ENCODE measurements at regions not wholly inside any gene's neighbourhood (a gene's known extent, or its start where the extent isn't known, plus 50 kb on each side); places are given as distances from the start of the nearest gene placed in this dataset.

DNA sequence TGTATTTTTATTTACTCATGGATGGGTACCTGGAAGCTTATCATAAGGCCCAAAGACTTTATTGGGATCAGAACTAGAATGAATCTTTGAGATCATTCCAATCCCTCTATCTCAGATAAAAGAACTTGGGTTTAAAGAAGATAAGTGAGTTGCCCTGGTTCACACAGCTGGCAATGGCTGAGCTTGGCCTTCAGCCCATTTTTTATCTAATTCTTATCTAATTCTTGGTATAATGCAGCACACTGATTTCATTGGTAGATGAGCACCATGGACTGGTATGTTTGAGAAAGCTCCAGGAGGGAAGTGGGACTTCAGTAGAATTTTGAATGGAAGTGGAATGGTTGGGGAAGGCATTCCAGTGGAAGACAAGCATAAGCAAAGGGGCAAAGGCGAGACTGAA lies 558.9 kb downstream of the REEP3 start:
- no peak overlapping the region for H3K27ac ChIP-seq
- TF ChIP-seq, protein P1, sequence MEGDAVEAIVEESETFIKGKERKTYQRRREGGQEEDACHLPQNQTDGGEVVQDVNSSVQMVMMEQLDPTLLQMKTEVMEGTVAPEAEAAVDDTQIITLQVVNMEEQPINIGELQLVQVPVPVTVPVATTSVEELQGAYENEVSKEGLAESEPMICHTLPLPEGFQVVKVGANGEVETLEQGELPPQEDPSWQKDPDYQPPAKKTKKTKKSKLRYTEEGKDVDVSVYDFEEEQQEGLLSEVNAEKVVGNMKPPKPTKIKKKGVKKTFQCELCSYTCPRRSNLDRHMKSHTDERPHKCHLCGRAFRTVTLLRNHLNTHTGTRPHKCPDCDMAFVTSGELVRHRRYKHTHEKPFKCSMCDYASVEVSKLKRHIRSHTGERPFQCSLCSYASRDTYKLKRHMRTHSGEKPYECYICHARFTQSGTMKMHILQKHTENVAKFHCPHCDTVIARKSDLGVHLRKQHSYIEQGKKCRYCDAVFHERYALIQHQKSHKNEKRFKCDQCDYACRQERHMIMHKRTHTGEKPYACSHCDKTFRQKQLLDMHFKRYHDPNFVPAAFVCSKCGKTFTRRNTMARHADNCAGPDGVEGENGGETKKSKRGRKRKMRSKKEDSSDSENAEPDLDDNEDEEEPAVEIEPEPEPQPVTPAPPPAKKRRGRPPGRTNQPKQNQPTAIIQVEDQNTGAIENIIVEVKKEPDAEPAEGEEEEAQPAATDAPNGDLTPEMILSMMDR (IDR thresholded peaks at IDR 0.05) = no peak
- H3K4me3 ChIP-seq = no peak overlapping the region
- DNase-seq (ENCODE audit: low spot score) = no peak

DNA sequence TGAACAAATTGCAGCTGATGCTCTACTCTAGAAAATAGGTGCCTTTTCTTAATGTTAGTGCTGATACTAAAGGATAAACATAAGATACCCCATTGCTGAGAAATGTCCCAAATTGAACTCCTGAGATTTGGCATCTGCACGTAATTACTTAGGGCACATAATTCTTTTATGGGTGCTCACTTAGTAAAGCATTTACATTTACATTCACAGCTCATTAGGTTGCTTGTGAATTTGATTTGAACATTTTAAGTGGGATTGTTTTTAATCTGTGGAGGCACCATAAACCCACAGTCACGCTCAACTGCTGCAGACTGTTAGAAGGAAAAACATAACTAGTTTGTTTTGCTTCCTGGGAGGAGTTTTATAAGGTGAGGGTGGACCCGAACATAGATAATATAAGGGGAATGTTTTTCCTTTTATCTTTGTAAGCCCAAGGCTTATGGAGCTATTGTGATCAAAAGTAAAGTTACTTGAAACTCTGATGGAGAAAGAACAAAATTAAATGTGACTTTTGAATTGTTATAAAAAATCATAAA lies 560.8 kb downstream of the REEP3 start:
- H3K27ac ChIP-seq = no peak overlapping the region
- no peak for DNase-seq (ENCODE audit: low spot score)
- H3K4me3 ChIP-seq = no peak overlapping the region
- TF ChIP-seq, protein P1 (IDR thresholded peaks at IDR 0.05) = no peak

DNA sequence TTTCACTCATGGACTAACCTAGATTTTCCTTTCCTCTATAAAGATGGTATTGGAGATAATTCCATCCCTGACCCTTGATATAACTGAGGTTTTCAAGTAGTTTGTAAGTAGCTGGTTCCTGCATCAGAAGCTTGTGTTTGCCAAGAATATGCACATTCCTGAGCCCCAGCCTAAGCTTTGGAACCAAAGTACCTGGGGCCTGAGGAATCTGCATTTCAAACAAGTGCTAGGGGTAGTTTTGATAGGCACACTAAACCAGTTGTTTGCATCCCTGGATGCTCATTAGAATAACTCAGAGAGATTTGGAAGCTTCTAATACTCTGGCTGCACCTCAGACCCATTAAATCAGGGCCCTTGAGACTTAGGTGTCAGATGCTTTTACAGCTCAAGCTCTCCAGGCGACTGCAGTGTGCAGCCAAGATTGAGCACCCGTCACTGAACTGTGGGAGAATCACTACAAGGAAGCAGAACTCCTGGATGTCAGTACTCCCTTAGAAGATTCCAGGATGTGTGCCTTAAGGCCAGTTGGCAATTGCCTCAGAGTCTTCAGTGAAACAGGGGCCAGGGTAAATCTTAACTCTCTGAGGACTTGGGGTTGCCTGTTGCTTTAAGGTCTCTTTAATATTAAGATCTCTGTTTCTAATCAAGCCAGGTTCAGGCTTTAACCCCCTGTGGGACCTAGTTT lies 565.0 kb downstream of the REEP3 start:
- Histone ChIP-seq H3K27ac (no peak overlapping the region), H3K4me3 (no peak overlapping the region)
- TF ChIP-seq, protein P1 (IDR thresholded peaks at IDR 0.05) = no peak
- DNase-seq (ENCODE audit: low spot score) = no peak

DNA sequence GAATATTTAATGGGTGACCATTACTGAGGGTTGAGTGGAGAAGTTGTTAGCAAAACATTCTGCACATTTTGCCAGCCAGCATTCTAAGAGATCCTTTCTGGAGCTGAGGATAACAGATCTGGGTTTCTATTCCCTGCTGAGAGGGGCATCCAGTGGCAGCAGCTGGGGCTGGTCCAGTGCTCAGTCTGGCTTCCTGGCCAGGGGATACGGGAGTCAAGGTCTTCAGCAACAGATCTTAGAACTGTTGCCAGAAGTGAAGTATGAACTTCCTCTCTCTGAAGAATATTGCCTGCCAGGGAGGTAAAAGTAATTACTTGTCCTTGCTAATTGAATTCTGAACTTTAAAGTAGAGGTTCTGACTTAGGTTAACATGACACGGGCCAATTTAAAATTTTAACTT lies 568.4 kb downstream of the REEP3 start:
- TF ChIP-seq, protein P1 (IDR thresholded peaks at IDR 0.05) = no peak
- Histone ChIP-seq H3K27ac (no peak overlapping the region), H3K4me3 (no peak overlapping the region)
- DNase-seq (ENCODE audit: low spot score) = no peak

DNA sequence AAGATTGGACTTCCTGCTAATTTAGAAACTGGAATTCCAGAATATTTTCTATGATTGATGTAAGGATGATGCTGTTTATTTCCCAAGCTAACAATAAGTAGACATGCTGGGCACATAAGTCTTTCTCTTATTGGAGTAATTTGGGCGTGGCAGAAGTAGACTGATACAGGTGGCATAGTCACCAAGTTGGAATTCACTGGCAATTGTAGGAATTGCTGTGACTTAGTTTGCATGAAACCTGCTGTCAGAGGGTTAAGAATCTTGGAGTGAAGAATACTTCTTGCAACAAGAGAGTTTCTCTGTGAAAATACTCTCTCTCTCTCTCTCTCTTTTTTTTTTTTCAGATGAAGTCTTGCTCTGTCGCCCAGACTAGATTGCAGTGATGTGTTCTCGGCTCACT lies 569.7 kb downstream of the REEP3 start:
- TF ChIP-seq, protein P1 (IDR thresholded peaks at IDR 0.05) = no peak
- no peak for DNase-seq (ENCODE audit: low spot score)
- H3K27ac ChIP-seq = no peak overlapping the region
- no peak overlapping the region for H3K4me3 ChIP-seq

DNA sequence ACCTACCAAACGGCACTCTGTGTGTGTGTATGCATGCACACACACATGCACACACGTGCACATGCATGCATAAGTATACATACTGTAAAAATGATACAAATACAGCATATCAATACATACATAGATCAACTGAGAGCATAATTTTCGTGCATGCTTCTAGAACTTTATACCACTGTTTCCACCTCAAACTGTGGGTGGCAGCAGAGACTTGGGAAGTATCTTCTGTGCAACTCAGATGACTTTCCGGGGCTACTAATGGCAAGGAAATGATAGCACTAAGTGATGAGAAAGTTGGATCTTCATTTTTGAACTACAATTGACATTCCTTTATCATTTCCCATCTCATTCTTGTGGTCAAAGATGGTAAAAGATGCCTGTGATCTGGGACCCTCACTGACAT lies 570.7 kb downstream of the REEP3 start:
- TF ChIP-seq, protein P1 (IDR thresholded peaks at IDR 0.05) = no peak
- Histone ChIP-seq H3K4me3 (no peak overlapping the region), H3K27ac (no peak overlapping the region)
- no peak for DNase-seq (ENCODE audit: low spot score)

DNA sequence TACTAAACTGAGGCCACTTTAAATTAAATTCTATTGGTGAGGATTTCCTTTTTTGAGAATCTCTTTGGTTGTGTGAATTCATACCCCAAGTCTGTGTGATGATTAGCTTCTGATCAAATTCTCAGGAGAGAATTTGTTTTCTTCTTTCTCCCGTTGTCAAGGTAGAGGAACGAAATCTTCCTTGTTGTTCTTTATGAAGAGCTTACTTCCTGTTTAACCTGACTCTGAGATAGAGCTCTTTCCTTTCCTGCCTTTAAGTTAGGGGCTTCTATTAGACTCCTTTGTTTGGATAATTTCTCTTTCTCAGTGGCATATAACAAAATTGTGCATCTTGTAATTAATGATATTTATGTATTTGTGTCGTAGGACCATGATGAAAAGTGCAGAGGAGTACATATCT lies 572.1 kb downstream of the REEP3 start:
- no peak overlapping the region for H3K27ac ChIP-seq
- no peak overlapping the region for H3K4me3 ChIP-seq
- DNase-seq (ENCODE audit: low spot score) = no peak
- TF ChIP-seq, protein P1 (IDR thresholded peaks at IDR 0.05) = no peak

All from coronary artery (tissue), 2 donors.